ENCODE measurements at regions not wholly inside any gene's neighbourhood (a gene's known extent, or its start where the extent isn't known, plus 50 kb on each side); places are given as distances from the start of the nearest gene placed in this dataset.

DNA sequence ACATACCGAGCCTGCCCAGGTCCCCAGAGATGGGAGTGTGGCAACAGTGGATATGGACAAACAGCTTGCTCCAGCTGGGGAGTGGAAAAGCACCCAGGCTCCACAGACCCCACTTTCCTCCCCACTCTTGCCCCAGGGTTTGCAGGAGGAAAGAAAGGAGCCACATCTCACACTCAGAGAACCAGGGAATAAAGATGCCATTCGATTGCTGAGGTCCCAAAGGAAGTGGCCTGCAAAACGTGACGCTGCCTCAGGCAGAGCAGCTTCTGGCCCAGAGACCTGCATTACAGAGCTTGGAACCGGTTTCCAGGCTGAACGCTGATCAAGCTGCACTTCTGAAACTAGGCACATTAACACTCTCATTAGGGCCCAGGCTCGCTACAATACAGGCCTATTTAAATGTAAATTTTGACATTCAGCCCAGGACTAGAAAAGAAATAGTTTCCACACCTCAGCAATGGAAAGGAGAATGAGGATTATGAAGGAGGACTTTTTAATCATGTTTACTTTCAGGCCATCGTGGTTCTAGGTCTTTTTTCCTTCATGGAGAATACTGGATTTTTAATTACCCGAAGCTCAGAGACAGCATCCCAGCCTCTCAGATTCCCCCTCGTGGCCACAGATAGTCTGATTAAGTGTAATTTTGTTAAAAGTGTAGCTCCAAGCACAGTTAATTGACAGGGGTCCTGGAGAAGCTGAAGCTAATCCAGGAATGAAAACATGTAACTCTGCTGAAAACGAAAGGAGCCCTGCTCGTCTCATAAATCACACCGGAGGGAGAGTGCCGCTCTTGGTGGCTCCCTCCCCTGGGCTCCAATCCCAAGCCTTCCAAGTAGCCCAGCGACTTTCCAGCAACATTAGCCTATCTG, 221.3 kb upstream of the RAB6C start:
- Histone ChIP-seq H3K4me1 (ENCODE audit: control insufficient read depth, insufficient read depth, low read length, poor library complexity, severe bottlenecking) (no peaks in the 10 kb centered on the region), H3K27ac (ENCODE audit: low read depth, low read length, severe bottlenecking) (no peak overlapping the region), H3K4me3 (ENCODE audit: extremely low read depth, insufficient read depth, low read length, poor library complexity, severe bottlenecking) (no peak overlapping the region), H3K9me3 (ENCODE audit: control insufficient read depth, low read length) (no peaks in the 10 kb centered on the region), H3K36me3 (ENCODE audit: control insufficient read depth, insufficient read depth, low read length) (no peaks in the 10 kb centered on the region)
- WGBS, 2 experiments (ENCODE audit: insufficient coverage in 2 of 2), result 25 to 28% methylated on average over 11 to 12 of the region's 15 CpGs

DNA sequence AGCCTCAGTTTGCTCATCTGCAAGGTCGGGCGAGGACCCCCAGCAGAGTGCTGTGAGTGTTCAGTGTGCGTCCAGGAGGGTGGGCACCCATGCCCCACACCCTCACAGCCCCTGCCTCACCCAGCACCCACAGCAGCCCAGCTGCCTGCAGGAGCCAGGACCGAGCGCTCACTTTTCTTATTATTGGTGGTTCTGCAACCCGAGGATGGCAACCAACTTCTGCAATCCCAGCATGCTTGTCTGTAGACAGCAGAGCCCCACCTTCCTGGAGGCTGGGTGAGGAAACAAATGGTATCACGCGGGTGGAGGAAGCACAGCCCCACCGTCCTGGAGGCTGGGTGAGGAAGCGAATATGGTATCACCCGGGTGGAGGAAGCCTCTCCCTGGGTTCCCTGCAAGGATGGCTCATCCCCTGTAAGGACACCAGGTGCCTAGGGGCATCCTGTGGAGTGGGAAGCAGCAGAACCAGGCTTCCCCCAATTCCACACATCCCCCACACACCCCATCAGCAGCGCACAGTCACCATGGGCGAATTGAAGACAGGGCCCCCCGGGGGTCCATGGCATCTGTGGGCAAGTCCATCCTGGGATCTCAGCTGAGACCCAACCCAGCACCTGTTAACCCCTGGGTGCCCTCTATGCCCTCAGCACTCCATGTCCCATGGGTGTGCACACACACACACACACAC, 220.5 kb upstream of the RAB6C start:
- WGBS, 2 experiments (ENCODE audit: insufficient coverage in 2 of 2), result 70 to 85% methylated on average over 4 to 8 of the region's 14 CpGs
- no peaks in the 10 kb centered on the region for H3K36me3 ChIP-seq (ENCODE audit: control insufficient read depth, insufficient read depth, low read length)
- no peaks in the 10 kb centered on the region for H3K9me3 ChIP-seq (ENCODE audit: control insufficient read depth, low read length)
- H3K4me1 ChIP-seq (ENCODE audit: control insufficient read depth, insufficient read depth, low read length, poor library complexity, severe bottlenecking), result no peaks in the 10 kb centered on the region
- no peak overlapping the region for H3K27ac ChIP-seq (ENCODE audit: low read depth, low read length, severe bottlenecking)
- H3K4me3 ChIP-seq (ENCODE audit: extremely low read depth, insufficient read depth, low read length, poor library complexity, severe bottlenecking), result no peak overlapping the region

DNA sequence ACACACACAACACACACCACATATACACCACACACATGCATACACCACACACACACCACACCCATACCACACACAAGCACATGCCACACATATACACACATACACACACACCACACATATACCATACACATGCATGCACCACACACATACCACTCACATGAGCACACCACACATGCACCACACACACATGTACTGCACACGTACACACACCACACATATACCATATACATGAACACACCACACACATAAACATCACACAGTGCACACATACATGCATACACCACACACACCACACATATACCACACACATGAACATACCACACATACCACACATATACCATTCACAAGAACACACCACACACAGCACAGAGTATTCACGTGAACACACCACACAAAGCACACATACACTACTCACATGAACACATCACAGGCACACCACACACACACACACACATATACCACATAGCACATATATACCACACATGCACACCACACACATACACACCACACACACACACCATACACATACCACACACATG, 219.9 kb upstream of the RAB6C start:
- H3K4me1 ChIP-seq (ENCODE audit: control insufficient read depth, insufficient read depth, low read length, poor library complexity, severe bottlenecking), result no peaks in the 10 kb centered on the region
- H3K27ac ChIP-seq (ENCODE audit: low read depth, low read length, severe bottlenecking), result no peak overlapping the region
- H3K36me3 ChIP-seq (ENCODE audit: control insufficient read depth, insufficient read depth, low read length), result no peaks in the 10 kb centered on the region
- H3K4me3 ChIP-seq (ENCODE audit: extremely low read depth, insufficient read depth, low read length, poor library complexity, severe bottlenecking), result no peak overlapping the region
- 84 to 88% methylated on average over 2 of the region's 2 CpGs for WGBS, 2 experiments (ENCODE audit: insufficient coverage in 2 of 2)
- H3K9me3 ChIP-seq (ENCODE audit: control insufficient read depth, low read length), result no peaks in the 10 kb centered on the region

DNA sequence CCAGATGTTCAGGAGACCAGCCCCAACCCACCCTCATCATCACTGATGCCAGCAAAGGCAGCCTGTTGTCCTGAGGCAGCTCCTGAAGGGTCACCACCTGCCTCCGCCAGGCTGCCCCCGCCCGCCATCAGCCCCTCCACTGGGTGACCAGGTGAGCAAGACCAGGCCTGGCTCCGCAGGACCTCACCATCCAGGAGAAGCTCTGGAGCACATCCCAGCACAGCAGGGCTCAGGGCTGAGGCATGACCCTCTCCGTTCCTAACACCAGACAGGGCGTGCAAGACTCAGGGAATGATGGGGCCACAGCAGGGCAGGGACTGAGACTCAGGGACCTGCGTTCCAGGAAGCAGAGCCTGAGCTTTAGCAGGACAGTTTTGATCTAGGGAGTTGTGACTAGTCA, 218.8 kb upstream of the RAB6C start:
- Histone ChIP-seq H3K4me3 (ENCODE audit: extremely low read depth, insufficient read depth, low read length, poor library complexity, severe bottlenecking) (no peak overlapping the region), H3K27ac (ENCODE audit: low read depth, low read length, severe bottlenecking) (no peak overlapping the region), H3K36me3 (ENCODE audit: control insufficient read depth, insufficient read depth, low read length) (no peaks in the 10 kb centered on the region), H3K4me1 (ENCODE audit: control insufficient read depth, insufficient read depth, low read length, poor library complexity, severe bottlenecking) (no peaks in the 10 kb centered on the region), H3K9me3 (ENCODE audit: control insufficient read depth, low read length) (no peaks in the 10 kb centered on the region)
- 95 to 97% methylated on average over 7 of the region's 7 CpGs for WGBS, 2 experiments (ENCODE audit: insufficient coverage in 2 of 2)

DNA sequence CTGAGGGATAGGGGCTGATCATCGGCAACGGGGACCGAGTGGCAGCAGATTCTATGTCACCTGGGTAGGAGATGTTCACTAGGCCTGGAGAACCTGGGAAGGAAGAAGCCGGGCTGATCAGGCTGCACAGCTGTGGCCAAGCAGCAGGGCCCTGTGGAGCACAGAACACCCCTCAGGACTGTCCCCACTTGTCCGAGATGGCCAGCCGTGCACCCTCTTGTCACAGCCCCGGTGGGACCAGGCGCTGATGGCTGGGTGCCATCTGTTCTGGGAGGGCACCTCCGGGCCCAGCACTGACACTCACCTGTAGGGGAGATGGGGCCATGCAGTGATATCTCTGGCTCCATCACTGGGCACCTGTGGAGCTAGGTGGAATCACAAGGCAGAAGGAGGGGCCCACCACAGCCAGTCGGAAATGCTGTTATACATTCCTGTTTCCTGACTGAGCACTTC, 217.9 kb upstream of the RAB6C start:
- no peaks in the 10 kb centered on the region for H3K9me3 ChIP-seq (ENCODE audit: control insufficient read depth, low read length)
- no peaks in the 10 kb centered on the region for H3K36me3 ChIP-seq (ENCODE audit: control insufficient read depth, insufficient read depth, low read length)
- no peak overlapping the region for H3K4me3 ChIP-seq (ENCODE audit: extremely low read depth, insufficient read depth, low read length, poor library complexity, severe bottlenecking)
- no peaks in the 10 kb centered on the region for H3K4me1 ChIP-seq (ENCODE audit: control insufficient read depth, insufficient read depth, low read length, poor library complexity, severe bottlenecking)
- 84 to 92% methylated on average over 7 to 8 of the region's 10 CpGs for WGBS, 2 experiments (ENCODE audit: insufficient coverage in 2 of 2)
- no peak overlapping the region for H3K27ac ChIP-seq (ENCODE audit: low read depth, low read length, severe bottlenecking)

DNA sequence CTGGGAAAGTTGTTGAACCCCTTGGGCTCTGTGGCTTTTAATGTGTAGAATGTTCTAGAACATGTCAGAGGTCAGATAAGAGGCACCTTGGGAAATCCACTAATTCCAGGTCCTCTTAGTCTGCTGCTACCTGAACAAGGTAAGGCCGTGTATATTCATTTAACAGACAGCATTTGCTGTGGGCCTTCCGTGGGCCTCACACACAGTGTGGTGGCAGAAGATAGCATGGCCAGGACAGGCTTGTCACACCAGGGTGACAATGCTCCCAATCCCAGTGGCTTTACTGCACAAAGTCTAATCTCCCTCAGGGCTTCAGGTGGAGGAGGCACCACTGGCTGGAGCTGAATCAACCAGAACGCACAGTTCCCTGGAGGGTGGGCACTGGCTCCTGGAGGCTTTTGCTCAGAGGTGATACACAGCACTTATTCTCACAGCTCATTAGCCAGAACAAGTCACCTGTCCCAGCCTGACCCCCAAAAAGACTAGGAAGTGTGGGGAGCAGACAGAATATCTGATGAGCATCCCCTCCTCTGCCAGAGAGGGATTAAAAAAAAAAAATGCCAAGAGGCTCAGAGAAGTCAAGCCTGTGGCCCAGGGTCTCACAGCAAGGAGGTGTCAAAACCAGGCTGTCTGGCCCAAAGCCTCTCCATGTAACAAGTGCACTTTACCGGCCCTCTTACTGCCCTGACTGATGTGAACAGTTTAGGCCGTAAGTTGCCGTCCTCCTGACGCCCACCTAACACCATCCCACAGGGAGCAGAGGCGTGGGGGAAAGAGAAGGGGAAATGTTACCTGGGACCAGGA, 216.9 kb upstream of the RAB6C start:
- WGBS, 2 experiments (ENCODE audit: insufficient coverage in 2 of 2), result 86 to 96% methylated on average over 4 of the region's 8 CpGs

GRCh38 chr2:129763190-129763846, 216.1 kb upstream of the RAB6C start:
- Histone ChIP-seq H3K4me3 (ENCODE audit: extremely low read depth, insufficient read depth, low read length, poor library complexity, severe bottlenecking) (no peak overlapping the region), H3K36me3 (ENCODE audit: control insufficient read depth, insufficient read depth, low read length) (no peaks in the 10 kb centered on the region), H3K4me1 (ENCODE audit: control insufficient read depth, insufficient read depth, low read length, poor library complexity, severe bottlenecking) (no peaks in the 10 kb centered on the region), H3K9me3 (ENCODE audit: control insufficient read depth, low read length) (no peaks in the 10 kb centered on the region), H3K27ac (ENCODE audit: low read depth, low read length, severe bottlenecking) (no peak overlapping the region)
- 82 to 92% methylated on average over 7 to 9 of the region's 10 CpGs for WGBS, 2 experiments (ENCODE audit: insufficient coverage in 2 of 2)

More for the DNA sequence above, 216.9 kb upstream of the RAB6C start:
- H3K4me1 ChIP-seq (ENCODE audit: control insufficient read depth, insufficient read depth, low read length, poor library complexity, severe bottlenecking), result no peaks in the 10 kb centered on the region
- H3K9me3 ChIP-seq (ENCODE audit: control insufficient read depth, low read length), result no peaks in the 10 kb centered on the region
- H3K4me3 ChIP-seq (ENCODE audit: extremely low read depth, insufficient read depth, low read length, poor library complexity, severe bottlenecking), result no peak overlapping the region
- H3K36me3 ChIP-seq (ENCODE audit: control insufficient read depth, insufficient read depth, low read length), result no peaks in the 10 kb centered on the region
- H3K27ac ChIP-seq (ENCODE audit: low read depth, low read length, severe bottlenecking), result no peak overlapping the region

- H3K4me3 ChIP-seq (ENCODE audit: extremely low read depth, insufficient read depth, low read length, poor library complexity, severe bottlenecking), result no peak overlapping the region
- H3K27ac ChIP-seq (ENCODE audit: low read depth, low read length, severe bottlenecking), result no peak overlapping the region
- WGBS, 2 experiments (ENCODE audit: insufficient coverage in 2 of 2), result 89 to 94% methylated on average over 4 to 5 of the region's 5 CpGs
- no peaks in the 10 kb centered on the region for H3K36me3 ChIP-seq (ENCODE audit: control insufficient read depth, insufficient read depth, low read length)
- H3K4me1 ChIP-seq (ENCODE audit: control insufficient read depth, insufficient read depth, low read length, poor library complexity, severe bottlenecking), result no peaks in the 10 kb centered on the region
- no peaks in the 10 kb centered on the region for H3K9me3 ChIP-seq (ENCODE audit: control insufficient read depth, low read length)
Measured at GRCh38 chr2:129763966-129764365, 215.5 kb upstream of the RAB6C start.

- no peak overlapping the region for H3K27ac ChIP-seq (ENCODE audit: low read depth, low read length, severe bottlenecking)
- 92 to 93% methylated on average over 11 to 16 of the region's 16 CpGs for WGBS, 2 experiments (ENCODE audit: insufficient coverage in 2 of 2)
- no peak overlapping the region for H3K4me3 ChIP-seq (ENCODE audit: extremely low read depth, insufficient read depth, low read length, poor library complexity, severe bottlenecking)
- H3K36me3 ChIP-seq (ENCODE audit: control insufficient read depth, insufficient read depth, low read length), result no peaks in the 10 kb centered on the region
- H3K9me3 ChIP-seq (ENCODE audit: control insufficient read depth, low read length), result no peaks in the 10 kb centered on the region
- H3K4me1 ChIP-seq (ENCODE audit: control insufficient read depth, insufficient read depth, low read length, poor library complexity, severe bottlenecking), result no peaks in the 10 kb centered on the region
Measured at GRCh38 chr2:129764376-129765325, 214.8 kb upstream of the RAB6C start.
